Stimulated activated CD4-positive, alpha-beta T cell treated with anti-CD3 and anti-CD28 coated beads, Interleukin-15, amount 100 ng/mL, for 48 hours (primary cell): ENCODE measurements at regions not wholly inside any gene's neighbourhood (a gene's known extent, or its start where the extent isn't known, plus 50 kb on each side); places are given as distances from the start of the nearest gene placed in this dataset.
"Not testable (repeated sequence)": the region's sequence is repeated elsewhere in the genome, so short reads cannot be mapped to it uniquely, and the experiment has no call there.

ENCODE experiments used
- DNase-seq, 2 donors: peaks; one replicate each; pipeline ENCODE4 v3.0.0-alpha.2; 2020; ENCODE audit warnings: low read depth in 2 of 2

- DNase-seq: no peak
These were observed 156.1 kb upstream of the IVNS1ABP start for GRCh38 chr1:185473186-185473585.

GRCh38 chr1:185468626-185469025 lies 151.6 kb upstream of the IVNS1ABP start:
- DNase-seq: no peak

- no peak for DNase-seq
These were observed 150.1 kb upstream of the IVNS1ABP start for GRCh38 chr1:185467122-185467521.

GRCh38 chr1:185464777-185465176 lies 147.7 kb upstream of the IVNS1ABP start:
- no peak for DNase-seq

GRCh38 chr1:185463433-185463832 lies 146.4 kb upstream of the IVNS1ABP start:
- DNase-seq: no peak

- DNase-seq: no peak
These were observed 146.0 kb upstream of the IVNS1ABP start for GRCh38 chr1:185463011-185463410.

GRCh38 chr1:185460723-185461122 lies 143.7 kb upstream of the IVNS1ABP start:
- DNase-seq: not testable (repeated sequence)

- DNase-seq: no peak
These were observed 142.1 kb upstream of the IVNS1ABP start for GRCh38 chr1:185459141-185459540.

- DNase-seq: no peak
These were observed 141.6 kb upstream of the IVNS1ABP start for GRCh38 chr1:185458670-185459069.

GRCh38 chr1:185453496-185454192 lies 136.6 kb upstream of the IVNS1ABP start:
- DNase-seq: no peak

GRCh38 chr1:185450917-185451316 lies 133.9 kb upstream of the IVNS1ABP start:
- no peak for DNase-seq

GRCh38 chr1:185450060-185450788 lies 133.2 kb upstream of the IVNS1ABP start:
- DNase-seq: no peak

GRCh38 chr1:185449378-185450059 lies 132.5 kb upstream of the IVNS1ABP start:
- DNase-seq: no peak

GRCh38 chr1:185448591-185449186 lies 131.6 kb upstream of the IVNS1ABP start:
- no peak for DNase-seq

GRCh38 chr1:185446131-185446530 lies 129.1 kb upstream of the IVNS1ABP start:
- no peak for DNase-seq

- DNase-seq: no peak
These were observed 128.6 kb upstream of the IVNS1ABP start for GRCh38 chr1:185445594-185445993.

GRCh38 chr1:185444676-185445075 lies 127.6 kb upstream of the IVNS1ABP start:
- DNase-seq: no peak

- DNase-seq: no peak
These were observed 125.0 kb upstream of the IVNS1ABP start for GRCh38 chr1:185442050-185442449.

- DNase-seq: no peak
These were observed 124.6 kb upstream of the IVNS1ABP start for GRCh38 chr1:185441605-185442004.

- DNase-seq: no peak
These were observed 123.8 kb upstream of the IVNS1ABP start for GRCh38 chr1:185440877-185441276.

GRCh38 chr1:185439727-185440415 lies 122.8 kb upstream of the IVNS1ABP start:
- no peak for DNase-seq

GRCh38 chr1:185438936-185439335 lies 121.9 kb upstream of the IVNS1ABP start:
- DNase-seq: no peak
